ENCODE measurements at regions not wholly inside any gene's neighbourhood (a gene's known extent, or its start where the extent isn't known, plus 50 kb on each side); places are given as distances from the start of the nearest gene placed in this dataset.

DNA sequence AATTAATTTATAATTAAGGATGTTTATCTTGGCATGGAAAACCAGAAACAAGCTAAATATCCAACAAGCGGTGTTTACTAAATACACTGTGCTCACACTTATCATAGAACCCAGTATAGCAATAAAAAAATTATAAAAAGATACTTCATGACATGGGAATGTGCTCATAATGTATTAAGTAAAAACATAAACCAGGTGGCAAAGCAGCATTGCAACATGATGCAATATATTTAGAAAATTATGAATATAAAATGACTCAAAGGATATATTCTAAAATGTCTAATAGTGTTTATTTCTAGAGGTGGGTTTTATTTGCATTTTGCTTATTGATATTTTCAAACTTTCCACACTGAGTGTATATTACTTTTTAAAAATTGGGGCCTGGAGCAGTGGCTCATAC is 84.4 kb upstream of the ATL2 start:
- Histone ChIP-seq H3K4me3 (replicated peaks in 1 of 3; ENCODE audit: insufficient read depth in 1 of 3, low read depth in 2 of 3, low read length in 3 of 3) (no peak overlapping the region), H3K4me1 (ENCODE audit: insufficient read depth, low read length) (peaks cover 22% of the 10 kb centered on the region), H3K9me3 (ENCODE audit: low read length) (no peaks in the 10 kb centered on the region), H3K27me3 (ENCODE audit: control insufficient read depth in 1 of 2, insufficient read depth in 2 of 2, low read length in 2 of 2) (0 out of 5 replicates have a peak, but pooled peaks cover 2 to 6% of the 10 kb centered on the region in 2 experiments), H3K4me2 (ENCODE audit: low read depth, low read length) (no peak overlapping the region), H3K9ac (ENCODE audit: insufficient read depth, low read depth, low read length) (no peak overlapping the region), H2AFZ (ENCODE audit: low read length) (no peak overlapping the region), H4K20me1 (ENCODE audit: insufficient read depth, low read length) (no peaks in the 10 kb centered on the region), H3K36me3 (replicated peaks in 1 of 2; ENCODE audit: control insufficient read depth in 1 of 2, insufficient read depth in 2 of 2, low read length in 2 of 2) (no peaks in the 10 kb centered on the region), H3K27ac (ENCODE audit: extremely low read length, insufficient read depth, low read length) (no peak overlapping the region), H3K79me2 (ENCODE audit: insufficient read depth, low read length) (no peaks in the 10 kb centered on the region)
- in situ Hi-C loops (cut with HindIII; ENCODE audit: extremely low pct_ligation_motif_present, low pct_unique_long_range_greater_than_20kb) (no loop called here), intact Hi-C loops (cut with micrococcal nuclease; ENCODE audit: unreplicated experiment) (no loop called here)
- BruUV-seq (replicated peaks), result no TSS peak
- no peak for TF ChIP-seq SMC3 (IDR thresholded peaks at IDR 0.05; ENCODE audit: low read length)
- no peak for TF ChIP-seq JUN (CRISPR knock-in tag; IDR thresholded peaks at IDR 0.05)
- no peak for TF ChIP-seq ELF3 (CRISPR knock-in tag; IDR thresholded peaks at IDR 0.05)
- TF ChIP-seq ZNF747 (CRISPR knock-in tag; IDR thresholded peaks at IDR 0.05; ENCODE audit: borderline replicate concordance), result no peak
- no peak for TF ChIP-seq MED1 (CRISPR knock-in tag; IDR thresholded peaks at IDR 0.05)
- no peak for TF ChIP-seq ZSCAN21 (CRISPR knock-in tag; IDR thresholded peaks at IDR 0.05; ENCODE audit: borderline replicate concordance)
- TF ChIP-seq ZNF343 (CRISPR knock-in tag; IDR thresholded peaks at IDR 0.05), result no peak
- TF ChIP-seq YEATS4 (CRISPR knock-in tag; IDR thresholded peaks at IDR 0.05; ENCODE audit: borderline replicate concordance), result no peak
- no peak for TF ChIP-seq ZNF547 (CRISPR knock-in tag; IDR thresholded peaks at IDR 0.05)
- no peak for TF ChIP-seq ZNF670 (CRISPR knock-in tag; IDR thresholded peaks at IDR 0.05; ENCODE audit: borderline replicate concordance)
- ChIA-PET POLR2A (no interaction called here), CTCF (ENCODE audit: low intra/inter-chr PET ratio, low total read pairs) (no interaction called here)
- FAIRE-seq (no peak), DNase-seq (ENCODE audit: low spot score) (no peak), ATAC-seq (no peak)
- 59% methylated on average over 1 of the region's 1 CpG for WGBS (ENCODE audit: low lambda C conversion rate)

DNA sequence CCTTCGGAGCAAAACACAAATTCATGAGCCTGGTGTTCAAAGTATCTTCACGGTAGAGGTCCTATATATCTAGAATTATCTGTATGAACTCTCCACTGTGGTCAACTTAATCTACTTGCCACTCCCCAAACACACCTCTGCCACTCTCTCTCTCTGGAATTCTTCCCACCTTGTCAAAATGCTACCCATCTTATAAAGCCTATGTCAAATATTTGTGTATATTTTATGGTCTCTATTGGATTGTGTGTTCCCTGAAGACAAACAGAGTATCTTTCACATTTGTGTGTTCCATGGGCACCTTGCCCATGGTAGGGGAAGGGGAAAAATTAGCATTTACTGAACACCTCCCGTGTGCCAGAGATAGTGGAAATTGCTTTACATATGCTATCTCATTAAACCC is 83.2 kb upstream of the ATL2 start:
- Histone ChIP-seq H3K79me2 (ENCODE audit: insufficient read depth, low read length) (no peaks in the 10 kb centered on the region), H3K9me3 (ENCODE audit: low read length) (no peaks in the 10 kb centered on the region), H3K4me3 (replicated peaks in 1 of 3; ENCODE audit: insufficient read depth in 1 of 3, low read depth in 2 of 3, low read length in 3 of 3) (no peak overlapping the region), H3K27ac (ENCODE audit: extremely low read length, insufficient read depth, low read length) (no peak overlapping the region), H3K27me3 (ENCODE audit: control insufficient read depth in 1 of 2, insufficient read depth in 2 of 2, low read length in 2 of 2) (peaks cover 4 to 16% of the 10 kb centered on the region in 2 experiments; a peak in 1 of 5 replicates), H3K9ac (ENCODE audit: insufficient read depth, low read depth, low read length) (no peak overlapping the region), H4K20me1 (ENCODE audit: insufficient read depth, low read length) (no peaks in the 10 kb centered on the region), H3K36me3 (replicated peaks in 1 of 2; ENCODE audit: control insufficient read depth in 1 of 2, insufficient read depth in 2 of 2, low read length in 2 of 2) (no peaks in the 10 kb centered on the region), H3K4me1 (ENCODE audit: insufficient read depth, low read length) (peaks cover 14% of the 10 kb centered on the region), H2AFZ (ENCODE audit: low read length) (no peak overlapping the region), H3K4me2 (ENCODE audit: low read depth, low read length) (no peak overlapping the region)
- FAIRE-seq (no peak), ATAC-seq (no peak), DNase-seq (ENCODE audit: low spot score) (no peak)
- in situ Hi-C loops (cut with HindIII; ENCODE audit: extremely low pct_ligation_motif_present, low pct_unique_long_range_greater_than_20kb) (no loop called here), intact Hi-C loops (cut with micrococcal nuclease; ENCODE audit: unreplicated experiment) (no loop called here)
- WGBS (ENCODE audit: low lambda C conversion rate), result 19% methylated on average over 3 of the region's 3 CpGs
- POLR2A ChIA-PET, result no interaction called here
- CTCF ChIA-PET (ENCODE audit: low intra/inter-chr PET ratio, low total read pairs), result no interaction called here
- no TSS peak for BruUV-seq (replicated peaks)
- TF ChIP-seq RORA (CRISPR knock-in tag; IDR thresholded peaks at IDR 0.05) (no peak), ZBTB42 (CRISPR knock-in tag; IDR thresholded peaks at IDR 0.05) (no peak), ZNF720 (CRISPR knock-in tag; IDR thresholded peaks at IDR 0.05) (no peak), ZSCAN25 (CRISPR knock-in tag; IDR thresholded peaks at IDR 0.05) (no peak), HDAC2 (CRISPR knock-in tag; IDR thresholded peaks at IDR 0.05) (no peak), ZNF713 (CRISPR knock-in tag; IDR thresholded peaks at IDR 0.05) (no peak), HHEX (CRISPR knock-in tag; IDR thresholded peaks at IDR 0.05) (no peak), SP4 (CRISPR knock-in tag; IDR thresholded peaks at IDR 0.05) (no peak), ZMYM2 (CRISPR knock-in tag; IDR thresholded peaks at IDR 0.05) (no peak), TOPORS (CRISPR knock-in tag; IDR thresholded peaks at IDR 0.05) (no peak), ZNF616 (CRISPR knock-in tag; IDR thresholded peaks at IDR 0.05; ENCODE audit: low read depth) (no peak)
- TF ChIP-seq, protein P1, sequence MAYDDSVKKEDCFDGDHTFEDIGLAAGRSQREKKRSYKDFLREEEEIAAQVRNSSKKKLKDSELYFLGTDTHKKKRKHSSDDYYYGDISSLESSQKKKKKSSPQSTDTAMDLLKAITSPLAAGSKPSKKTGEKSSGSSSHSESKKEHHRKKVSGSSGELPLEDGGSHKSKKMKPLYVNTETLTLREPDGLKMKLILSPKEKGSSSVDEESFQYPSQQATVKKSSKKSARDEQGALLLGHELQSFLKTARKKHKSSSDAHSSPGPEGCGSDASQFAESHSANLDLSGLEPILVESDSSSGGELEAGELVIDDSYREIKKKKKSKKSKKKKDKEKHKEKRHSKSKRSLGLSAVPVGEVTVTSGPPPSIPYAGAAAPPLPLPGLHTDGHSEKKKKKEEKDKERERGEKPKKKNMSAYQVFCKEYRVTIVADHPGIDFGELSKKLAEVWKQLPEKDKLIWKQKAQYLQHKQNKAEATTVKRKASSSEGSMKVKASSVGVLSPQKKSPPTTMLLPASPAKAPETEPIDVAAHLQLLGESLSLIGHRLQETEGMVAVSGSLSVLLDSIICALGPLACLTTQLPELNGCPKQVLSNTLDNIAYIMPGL (CRISPR knock-in tag; IDR thresholded peaks at IDR 0.05; ENCODE audit: borderline replicate concordance in 1 of 2, low read depth in 1 of 2), result no peak
